ACC112 (cell line): ENCODE measurements at regions not wholly inside any gene's neighbourhood (a gene's known extent, or its start where the extent isn't known, plus 50 kb on each side); places are given as distances from the start of the nearest gene placed in this dataset.

Source experiments
- H2AFZ ChIP-seq: fragments of 200-600 bp; sonication (generic); one replicate; pipeline ENCODE4 v1.6.0; 2017; ENCODE audit warnings: antibody characterized with exemption, low read length; ENCODE audit not compliant: unreplicated experiment
- H3K27ac ChIP-seq: fragments of 200-600 bp; sonication (generic); 2 replicates; pipeline ENCODE4 v1.5.1; 2014; ENCODE audit warnings: low read depth, mild to moderate bottlenecking, antibody characterized with exemption, low read length, moderate library complexity
- H3K27me3 ChIP-seq: fragments of 200-600 bp; sonication (generic); 2 replicates; pipeline ENCODE4 v1.6.1; 2014; ENCODE audit warnings: mild to moderate bottlenecking, antibody characterized with exemption, low read length, moderate library complexity, mixed read lengths; ENCODE audit not compliant: insufficient read depth
- H3K36me3 ChIP-seq: fragments of 200-600 bp; sonication (generic); 2 replicates; pipeline ENCODE4 v1.6.1; 2016; ENCODE audit warnings: mild to moderate bottlenecking, antibody characterized with exemption, low read length, moderate library complexity, mixed read lengths; ENCODE audit not compliant: insufficient read depth
- H3K4me1 ChIP-seq: fragments of 200-600 bp; sonication (generic); one replicate; pipeline ENCODE4 v1.6.1; 2016; ENCODE audit warnings: low read length, mixed read lengths; ENCODE audit not compliant: insufficient read depth, unreplicated experiment, control insufficient read depth
- H3K4me3 ChIP-seq: fragments of 200-600 bp; sonication (generic); 2 replicates; pipeline ENCODE4 v1.5.1; 2014; ENCODE audit warnings: mild to moderate bottlenecking, low read depth, low read length
- H3K79me2 ChIP-seq: fragments of 200-600 bp; sonication (generic); one replicate; pipeline ENCODE4 v1.6.0; 2016; ENCODE audit warnings: low read length; ENCODE audit not compliant: control insufficient read depth, unreplicated experiment, insufficient read depth

- Histone ChIP-seq H2AFZ (peak overlapping the region; percentile 28), H3K79me2 (no peaks in the 10 kb centered on the region), H3K36me3 (no peaks in the 10 kb centered on the region), H3K4me3 (no peak overlapping the region), H3K27me3 (no peaks in the 10 kb centered on the region), H3K27ac (no peak overlapping the region), H3K4me1 (no peaks in the 10 kb centered on the region)
Observed at GRCh38 chr3:116886202-116886893, 176.8 kb downstream of the TUSC7 start.

GRCh38 chr3:116896116-116896515, 186.5 kb downstream of the TUSC7 start:
- Histone ChIP-seq H3K4me3 (no peak overlapping the region), H3K36me3 (no peaks in the 10 kb centered on the region), H3K27ac (no peak overlapping the region), H3K4me1 (no peaks in the 10 kb centered on the region), H3K79me2 (no peaks in the 10 kb centered on the region), H2AFZ (no peak overlapping the region), H3K27me3 (no peaks in the 10 kb centered on the region)

DNA sequence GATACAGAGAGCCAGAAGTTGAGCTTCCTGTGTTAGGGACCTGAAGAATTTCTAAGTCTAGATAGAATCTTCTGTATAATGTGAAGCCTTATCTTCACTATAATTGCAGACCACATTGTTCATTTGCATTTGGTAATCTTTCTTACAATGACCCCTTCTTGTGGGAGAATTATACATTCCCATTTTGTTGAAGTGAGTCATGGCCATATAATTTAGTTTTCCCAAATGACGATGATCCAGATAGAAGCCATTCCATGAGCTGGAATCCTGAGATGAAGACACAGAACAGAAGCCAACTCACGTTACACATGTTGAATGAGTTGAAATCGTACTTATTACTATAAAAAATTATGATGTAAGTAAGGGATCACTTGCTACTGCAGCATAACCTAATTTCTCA, 187.8 kb downstream of the TUSC7 start:
- Histone ChIP-seq H3K36me3 (no peaks in the 10 kb centered on the region), H2AFZ (no peak overlapping the region), H3K4me1 (no peaks in the 10 kb centered on the region), H3K4me3 (no peak overlapping the region), H3K27me3 (no peaks in the 10 kb centered on the region), H3K27ac (no peak overlapping the region), H3K79me2 (no peaks in the 10 kb centered on the region)

- no peaks in the 10 kb centered on the region for H3K4me1 ChIP-seq
- H3K27ac ChIP-seq = no peak overlapping the region
- no peak overlapping the region for H3K4me3 ChIP-seq
- no peaks in the 10 kb centered on the region for H3K27me3 ChIP-seq
- no peaks in the 10 kb centered on the region for H3K36me3 ChIP-seq
- no peaks in the 10 kb centered on the region for H3K79me2 ChIP-seq
- H2AFZ ChIP-seq = no peak overlapping the region
Observed at GRCh38 chr3:116899253-116899652, 189.7 kb downstream of the TUSC7 start.

GRCh38 chr3:116905334-116905733, 195.8 kb downstream of the TUSC7 start:
- Histone ChIP-seq H3K4me1 (no peaks in the 10 kb centered on the region), H3K4me3 (no peak overlapping the region), H3K27me3 (no peaks in the 10 kb centered on the region)

DNA sequence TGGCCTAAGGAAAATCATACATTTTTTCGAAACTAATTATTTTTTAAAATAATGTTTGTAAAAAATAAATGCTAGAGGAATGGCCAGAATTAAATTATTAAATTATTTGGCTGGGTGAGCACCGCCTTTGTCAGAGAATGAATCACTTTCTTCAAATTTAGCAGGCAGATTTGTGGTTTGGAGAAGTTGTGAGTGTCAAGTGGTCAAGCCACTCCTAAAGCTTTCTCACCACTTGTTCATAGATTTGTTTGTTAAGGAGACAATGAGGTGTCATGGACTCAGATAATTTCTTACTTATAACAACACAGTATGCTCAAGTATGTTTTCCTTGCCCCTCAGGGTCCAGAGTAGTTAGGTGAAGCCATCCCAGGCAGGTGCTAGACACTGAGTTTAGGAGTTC, 196.2 kb downstream of the TUSC7 start:
- Histone ChIP-seq H3K27me3 (no peaks in the 10 kb centered on the region), H3K36me3 (no peaks in the 10 kb centered on the region), H3K4me3 (no peak overlapping the region), H3K4me1 (no peaks in the 10 kb centered on the region), H3K79me2 (no peaks in the 10 kb centered on the region), H3K27ac (no peak overlapping the region), H2AFZ (no peak overlapping the region)

More at GRCh38 chr3:116905334-116905733, 195.8 kb downstream of the TUSC7 start:
- Histone ChIP-seq H2AFZ (no peak overlapping the region), H3K79me2 (no peaks in the 10 kb centered on the region), H3K27ac (no peak overlapping the region), H3K36me3 (no peaks in the 10 kb centered on the region)

- H3K4me3 ChIP-seq = no peak overlapping the region
- no peak overlapping the region for H3K27ac ChIP-seq
- H3K27me3 ChIP-seq = peaks cover 4% of the 10 kb centered on the region
- H3K36me3 ChIP-seq = no peaks in the 10 kb centered on the region
- H3K4me1 ChIP-seq = no peaks in the 10 kb centered on the region
- H2AFZ ChIP-seq = no peak overlapping the region
- H3K79me2 ChIP-seq = no peaks in the 10 kb centered on the region
Observed at GRCh38 chr3:116912116-116912515, 202.5 kb downstream of the TUSC7 start.

GRCh38 chr3:116914004-116914403, 204.4 kb downstream of the TUSC7 start:
- Histone ChIP-seq H3K27ac (no peak overlapping the region), H2AFZ (no peak overlapping the region), H3K79me2 (no peaks in the 10 kb centered on the region), H3K4me3 (no peak overlapping the region), H3K36me3 (no peaks in the 10 kb centered on the region), H3K4me1 (no peaks in the 10 kb centered on the region), H3K27me3 (peaks cover 4% of the 10 kb centered on the region)

- Histone ChIP-seq H3K27me3 (peaks cover 4% of the 10 kb centered on the region), H2AFZ (no peak overlapping the region), H3K27ac (no peak overlapping the region), H3K36me3 (no peaks in the 10 kb centered on the region), H3K79me2 (no peaks in the 10 kb centered on the region), H3K4me3 (no peak overlapping the region), H3K4me1 (peaks cover 4% of the 10 kb centered on the region)
Observed at GRCh38 chr3:116916836-116917235, 207.3 kb downstream of the TUSC7 start.

DNA sequence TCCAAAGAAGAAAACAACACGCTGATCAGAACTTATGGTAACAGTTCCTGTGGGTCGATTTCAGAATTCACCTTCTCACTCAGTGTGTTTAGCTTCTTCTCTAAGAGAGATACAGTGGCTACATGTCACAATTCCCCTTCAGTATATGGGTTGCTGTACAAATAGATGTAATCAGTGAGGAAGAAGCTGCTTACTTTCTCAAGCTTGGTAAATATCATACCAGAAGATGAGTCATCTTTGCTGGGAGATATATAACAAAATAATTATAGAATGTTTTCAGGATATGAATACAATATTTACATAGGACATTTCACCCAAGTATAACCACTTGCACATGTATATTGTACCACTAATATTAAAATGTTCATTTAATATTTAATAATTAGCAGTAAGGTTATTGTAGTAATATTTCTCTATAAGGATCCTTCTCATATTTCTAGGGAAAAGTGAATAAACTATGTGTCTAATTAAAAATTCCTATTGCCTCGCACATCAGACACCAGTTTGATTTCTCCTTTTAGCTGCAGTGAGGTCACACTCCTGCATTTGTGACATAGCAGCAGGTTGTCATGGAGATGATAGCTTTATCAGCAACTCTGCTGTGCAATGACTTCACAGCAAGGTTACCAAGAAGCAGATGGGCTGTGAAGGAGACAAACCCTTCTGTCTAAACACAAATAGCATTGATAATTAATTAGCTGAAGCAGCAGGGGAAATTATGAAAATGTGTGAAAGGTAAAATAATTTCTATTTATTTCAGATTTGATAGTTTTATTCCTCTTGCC, 211.4 kb downstream of the TUSC7 start:
- Histone ChIP-seq H2AFZ (no peak overlapping the region), H3K79me2 (no peaks in the 10 kb centered on the region), H3K4me3 (no peak overlapping the region), H3K27ac (no peak overlapping the region), H3K4me1 (peaks cover 4% of the 10 kb centered on the region), H3K36me3 (no peaks in the 10 kb centered on the region), H3K27me3 (peaks cover 2% of the 10 kb centered on the region; the same call in 1 of the 2 replicates)

GRCh38 chr3:116927918-116928317, 218.3 kb downstream of the TUSC7 start:
- H3K79me2 ChIP-seq = no peaks in the 10 kb centered on the region
- H3K36me3 ChIP-seq = no peaks in the 10 kb centered on the region
- no peak overlapping the region for H2AFZ ChIP-seq
- H3K4me3 ChIP-seq = no peak overlapping the region
- no peak overlapping the region for H3K27ac ChIP-seq
- H3K27me3 ChIP-seq = no peaks in the 10 kb centered on the region
- peaks cover 28% of the 10 kb centered on the region for H3K4me1 ChIP-seq
